ENCODE measurements at regions not wholly inside any gene's neighbourhood (a gene's known extent, or its start where the extent isn't known, plus 50 kb on each side); places are given as distances from the start of the nearest gene placed in this dataset.

- H3K4me3 ChIP-seq (ENCODE audit: low read depth, low read length), result no peak overlapping the region
- no peak for TF ChIP-seq CTCF (IDR thresholded peaks at IDR 0.05; ENCODE audit: insufficient read depth, low read depth, low read length)
- DNase-seq (ENCODE audit: low read depth), result no peak
Measured at GRCh38 chr5:133820507-133820906, 147.9 kb downstream of the C5orf15 start.

- no peak for TF ChIP-seq CTCF (IDR thresholded peaks at IDR 0.05; ENCODE audit: insufficient read depth, low read depth, low read length)
- no peak for DNase-seq (ENCODE audit: low read depth)
- no peak overlapping the region for H3K4me3 ChIP-seq (ENCODE audit: low read depth, low read length)
Measured at GRCh38 chr5:133819977-133820471, 148.4 kb downstream of the C5orf15 start.

GRCh38 chr5:133818869-133819600 lies 149.4 kb downstream of the C5orf15 start:
- no peak for DNase-seq (ENCODE audit: low read depth)
- TF ChIP-seq CTCF (IDR thresholded peaks at IDR 0.05; ENCODE audit: insufficient read depth, low read depth, low read length), result no peak
- H3K4me3 ChIP-seq (ENCODE audit: low read depth, low read length), result no peak overlapping the region

- no peak for TF ChIP-seq CTCF (IDR thresholded peaks at IDR 0.05; ENCODE audit: insufficient read depth, low read depth, low read length)
- no peak overlapping the region for H3K4me3 ChIP-seq (ENCODE audit: low read depth, low read length)
- no peak for DNase-seq (ENCODE audit: low read depth)
Measured at GRCh38 chr5:133818031-133818431, 150.4 kb downstream of the C5orf15 start.

- no peak for DNase-seq (ENCODE audit: low read depth)
- TF ChIP-seq CTCF (IDR thresholded peaks at IDR 0.05; ENCODE audit: insufficient read depth, low read depth, low read length), result no peak
Measured at GRCh38 chr5:133817456-133817855, 151.0 kb downstream of the C5orf15 start.

GRCh38 chr5:133816791-133817190 lies 151.6 kb downstream of the C5orf15 start:
- no peak for TF ChIP-seq CTCF (IDR thresholded peaks at IDR 0.05; ENCODE audit: insufficient read depth, low read depth, low read length)
- no peak overlapping the region for H3K4me3 ChIP-seq (ENCODE audit: low read depth, low read length)
- no peak for DNase-seq (ENCODE audit: low read depth)

More at GRCh38 chr5:133817456-133817855, 151.0 kb downstream of the C5orf15 start:
- no peak overlapping the region for H3K4me3 ChIP-seq (ENCODE audit: low read depth, low read length)

- DNase-seq (ENCODE audit: low read depth), result no peak
- no peak overlapping the region for H3K4me3 ChIP-seq (ENCODE audit: low read depth, low read length)
- TF ChIP-seq CTCF (IDR thresholded peaks at IDR 0.05; ENCODE audit: insufficient read depth, low read depth, low read length), result no peak
Measured at GRCh38 chr5:133814152-133814551, 154.3 kb downstream of the C5orf15 start.

Data from fibroblast of villous mesenchyme (primary cell).